ENCODE measurements at regions not wholly inside any gene's neighbourhood (a gene's known extent, or its start where the extent isn't known, plus 50 kb on each side); places are given as distances from the start of the nearest gene placed in this dataset.

GRCh38 chr16:80117556-80118130 is 423.1 kb upstream of the DYNLRB2 start:
- no peak for TF ChIP-seq ARNTL (CRISPR knock-in tag; IDR thresholded peaks at IDR 0.05; ENCODE audit: borderline replicate concordance, low read depth)
- no peak for TF ChIP-seq ZNF70 (CRISPR knock-in tag; IDR thresholded peaks at IDR 0.05)
